SHP77 treated with DMSO at 0.1 percent for 48 hours (cell line): ENCODE measurements at regions not wholly inside any gene's neighbourhood (a gene's known extent, or its start where the extent isn't known, plus 50 kb on each side); places are given as distances from the start of the nearest gene placed in this dataset.
"Not testable (repeated sequence)": the region's sequence is repeated elsewhere in the genome, so short reads cannot be mapped to it uniquely, and the experiment has no call there.

Experiments
- DNase-seq: peaks from one replicate; lab custom pipeline; 2025; lab: John Stamatoyannopoulos, UW

DNA sequence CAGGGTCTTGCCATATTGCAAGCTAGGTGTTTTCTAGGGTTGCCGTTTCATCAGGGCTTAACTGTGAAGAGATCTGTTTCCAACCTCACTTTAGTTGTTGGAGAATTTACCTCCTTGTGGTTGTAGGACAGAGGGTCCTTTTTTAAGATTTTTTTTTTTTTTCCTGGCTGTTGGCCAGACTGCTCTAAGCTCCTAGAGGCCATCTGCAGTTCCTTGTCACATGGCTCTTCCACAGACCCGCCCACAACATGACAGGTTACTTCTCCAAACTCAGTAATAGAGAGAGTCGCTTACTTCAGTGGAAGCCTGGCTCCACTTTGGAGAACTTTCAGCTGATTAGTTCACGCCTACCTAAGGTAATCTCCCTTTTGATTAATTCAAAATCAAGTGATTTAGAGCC lies 543.7 kb downstream of the DMRTA1 start:
- no peak for DNase-seq

DNA sequence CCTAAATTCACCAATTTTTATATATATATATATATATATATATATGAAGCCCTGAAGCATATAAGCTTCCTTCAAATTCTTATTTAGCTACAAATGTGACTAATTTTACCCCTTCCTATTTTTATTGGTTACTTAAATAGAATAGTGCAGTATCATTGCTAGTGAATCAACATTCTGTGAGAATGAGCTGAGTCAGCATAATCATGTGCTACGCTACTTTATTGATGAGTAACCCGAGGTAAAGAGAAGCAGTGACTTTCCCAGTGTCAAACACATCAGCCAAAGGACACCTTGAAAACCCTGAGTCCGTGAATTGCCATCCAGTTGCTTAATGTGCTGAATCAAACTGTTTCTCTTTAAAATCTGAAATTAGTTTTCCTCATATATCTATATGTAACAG lies 546.2 kb downstream of the DMRTA1 start:
- DNase-seq, result no peak

DNA sequence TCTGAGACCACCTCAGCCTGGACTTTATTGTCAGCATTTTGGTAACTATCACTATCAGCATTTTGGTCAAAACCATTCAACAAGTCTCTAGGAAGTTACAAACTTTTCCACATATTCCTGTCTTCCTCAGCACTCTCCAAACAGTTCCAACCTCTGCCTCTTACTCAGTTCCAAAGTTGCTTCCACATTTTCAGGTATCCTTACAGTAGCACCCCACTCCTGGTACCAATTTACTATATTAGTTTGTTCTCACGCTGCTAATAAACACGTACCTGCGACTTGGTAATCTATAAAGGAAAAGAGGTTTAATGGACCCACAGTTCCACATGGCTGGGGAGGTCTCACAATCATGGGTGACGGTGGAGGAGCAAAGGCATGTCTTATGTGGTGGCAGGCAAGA lies 551.3 kb downstream of the DMRTA1 start:
- no peak for DNase-seq

DNA sequence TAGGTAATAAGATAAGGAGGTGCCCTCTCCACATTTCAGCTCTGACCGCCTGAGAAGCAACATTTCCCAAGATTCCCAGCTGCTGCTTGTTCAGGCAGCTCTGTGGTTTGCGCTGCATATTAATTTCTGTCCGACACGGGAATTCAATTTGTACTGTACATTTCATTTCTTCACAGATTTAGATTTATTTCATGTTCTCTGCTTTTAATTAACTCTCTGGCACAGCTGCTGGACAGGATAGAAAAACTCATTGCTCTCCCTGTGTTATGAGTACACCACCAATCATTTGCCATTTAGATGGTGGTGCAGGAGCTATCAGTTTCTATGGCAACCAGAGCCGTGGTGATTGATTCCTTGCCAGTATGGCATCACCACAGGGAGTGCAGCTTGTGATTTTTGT lies 558.5 kb downstream of the DMRTA1 start:
- DNase-seq, result no peak

DNA sequence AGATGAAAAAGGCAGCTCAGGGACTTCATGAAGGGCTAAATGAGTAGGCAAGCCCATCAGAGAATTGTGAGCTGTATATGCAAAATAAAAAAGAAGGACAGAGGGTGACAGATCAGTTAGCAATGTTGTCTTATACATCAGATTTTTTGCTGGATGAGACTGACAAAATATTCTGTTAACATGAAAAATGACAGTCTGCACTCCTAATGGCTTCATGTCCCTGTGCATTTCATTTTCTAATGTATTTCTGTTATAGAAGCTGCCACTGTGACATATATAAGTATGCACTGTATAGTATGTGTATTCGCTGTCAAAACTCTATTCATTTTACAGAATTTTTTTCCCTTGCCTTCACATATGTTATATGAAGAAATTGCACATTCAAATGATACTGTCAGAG lies 559.5 kb downstream of the DMRTA1 start:
- no peak for DNase-seq

DNA sequence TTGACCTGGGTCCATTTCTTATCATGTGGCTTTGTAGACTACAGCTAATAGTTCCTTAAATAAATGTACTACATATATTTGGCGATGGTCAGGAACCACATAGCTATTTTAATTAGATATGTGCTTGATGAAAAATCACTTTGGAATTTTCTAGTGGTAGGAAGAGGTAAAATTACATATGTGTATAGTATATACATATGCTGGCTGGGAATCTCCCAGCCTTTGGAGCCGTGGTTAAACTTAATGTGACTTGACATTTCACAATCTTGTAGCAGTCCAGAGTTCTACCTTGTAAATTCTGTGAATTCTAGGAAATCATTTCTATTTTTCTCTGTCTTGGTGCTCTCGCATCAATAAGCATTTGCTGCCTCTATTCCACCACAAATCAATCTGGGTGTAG lies 565.0 kb downstream of the DMRTA1 start:
- DNase-seq, result no peak

DNA sequence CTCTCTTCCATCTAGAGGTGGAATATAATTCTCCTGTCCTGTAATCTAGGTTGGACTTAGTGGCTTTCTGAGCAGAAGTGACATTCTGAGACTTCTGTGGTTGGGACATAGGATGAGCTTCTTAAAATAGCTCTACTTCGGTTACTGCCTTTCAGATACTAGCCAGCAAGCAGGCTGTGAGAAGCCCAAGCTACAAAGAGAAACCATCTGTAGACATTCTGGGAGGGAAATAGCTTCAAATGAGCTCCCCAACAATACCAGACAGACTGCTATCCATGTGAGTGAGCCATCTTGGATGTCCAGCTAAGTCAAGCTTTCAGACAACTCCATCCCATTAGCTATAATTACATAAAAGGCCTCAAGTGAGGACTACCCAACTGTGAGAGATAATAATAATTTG lies 568.9 kb downstream of the DMRTA1 start:
- no peak for DNase-seq

DNA sequence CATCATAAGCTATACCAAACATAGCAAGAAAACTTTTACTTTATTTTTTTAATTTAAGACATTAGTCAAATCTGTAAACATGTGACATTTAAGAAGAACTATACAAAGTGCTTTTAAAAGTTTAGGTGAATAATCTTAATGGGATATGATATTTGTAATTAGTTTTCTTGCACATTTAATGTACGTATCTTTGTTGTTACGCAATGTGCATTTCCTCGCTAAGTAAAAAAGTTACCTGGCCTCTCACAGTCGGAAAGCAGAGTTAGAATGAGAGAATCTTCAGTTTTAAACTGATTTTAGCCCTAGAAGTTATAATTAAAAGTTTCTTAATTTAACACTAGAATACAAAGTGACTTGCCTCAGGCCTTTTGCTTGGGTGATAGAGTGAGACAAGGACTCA lies 589.8 kb downstream of the DMRTA1 start:
- no peak for DNase-seq

DNA sequence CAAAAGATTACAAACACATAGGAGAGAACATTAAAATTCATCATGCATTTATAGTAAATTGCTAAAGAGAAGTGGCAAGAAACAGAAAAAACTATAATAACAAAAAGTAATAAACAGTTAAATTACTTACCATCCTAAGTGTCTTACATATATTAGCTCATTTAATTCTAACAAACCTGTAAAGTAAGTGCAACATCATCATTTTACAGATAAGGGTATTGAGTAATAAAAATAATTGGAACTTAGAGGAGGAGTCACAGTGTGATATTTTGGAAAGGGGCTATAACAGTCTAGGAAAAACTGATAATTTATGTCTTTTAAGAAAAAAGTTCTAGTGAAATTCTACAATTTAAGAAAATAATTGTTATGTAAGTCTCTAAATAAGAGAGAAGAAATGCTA lies 592.8 kb downstream of the DMRTA1 start:
- no peak for DNase-seq

DNA sequence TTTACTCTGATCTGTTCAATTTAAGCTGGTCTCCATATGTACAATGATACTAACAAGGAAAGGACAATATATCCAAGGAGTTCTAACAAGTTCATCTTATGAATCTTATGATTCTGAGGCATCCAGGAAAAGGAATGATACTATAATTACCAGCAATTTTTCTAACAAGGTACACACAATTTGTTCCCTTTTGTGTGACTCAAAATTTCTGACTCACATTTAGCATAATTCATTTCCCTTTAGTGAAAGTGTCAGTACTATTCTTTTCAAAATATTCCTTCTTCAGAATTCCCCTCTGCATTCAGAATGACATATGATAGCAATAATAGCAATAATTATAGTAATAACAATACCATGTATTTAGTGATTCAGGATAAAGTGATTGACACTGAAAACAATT lies 594.8 kb downstream of the DMRTA1 start:
- DNase-seq, result no peak

DNA sequence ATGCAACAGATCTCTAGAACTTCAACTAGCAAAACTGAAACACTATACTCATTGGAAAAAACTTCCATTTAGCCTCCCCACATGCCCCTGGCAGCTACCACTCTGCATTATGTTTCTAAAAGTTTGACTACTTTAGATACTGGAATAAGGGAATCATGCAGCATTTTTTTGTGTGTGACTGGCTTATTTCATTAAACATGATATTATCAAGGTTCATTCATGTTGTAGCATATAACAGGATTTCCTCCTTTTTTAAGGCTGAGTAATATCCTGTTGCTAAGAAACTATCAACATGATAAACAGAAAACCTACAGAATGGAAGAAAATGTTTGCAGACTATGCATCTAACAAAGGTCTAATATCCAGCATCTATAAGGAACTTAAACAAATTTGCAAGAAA lies 597.9 kb downstream of the DMRTA1 start:
- no peak for DNase-seq

DNA sequence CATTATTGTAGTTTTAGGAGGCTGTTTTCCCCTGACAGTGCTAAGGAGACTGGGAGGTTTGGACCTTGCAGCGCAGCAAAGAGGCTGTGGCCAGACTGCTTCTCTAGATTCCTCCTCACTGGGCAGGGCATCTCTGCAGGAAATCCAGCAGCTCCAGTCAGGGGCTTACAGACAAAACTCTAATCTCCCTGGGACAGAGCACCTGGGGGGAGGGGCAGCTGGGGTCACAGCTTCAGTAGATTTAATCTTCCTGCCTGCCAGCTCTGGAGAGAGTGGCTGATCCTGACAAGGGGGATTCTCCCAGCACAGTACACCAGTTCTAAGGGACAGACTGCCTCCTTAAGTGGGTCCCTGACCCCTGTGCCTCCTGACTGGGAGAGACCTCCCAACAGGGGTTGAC lies 599.4 kb downstream of the DMRTA1 start:
- DNase-seq, result not testable (repeated sequence)

DNA sequence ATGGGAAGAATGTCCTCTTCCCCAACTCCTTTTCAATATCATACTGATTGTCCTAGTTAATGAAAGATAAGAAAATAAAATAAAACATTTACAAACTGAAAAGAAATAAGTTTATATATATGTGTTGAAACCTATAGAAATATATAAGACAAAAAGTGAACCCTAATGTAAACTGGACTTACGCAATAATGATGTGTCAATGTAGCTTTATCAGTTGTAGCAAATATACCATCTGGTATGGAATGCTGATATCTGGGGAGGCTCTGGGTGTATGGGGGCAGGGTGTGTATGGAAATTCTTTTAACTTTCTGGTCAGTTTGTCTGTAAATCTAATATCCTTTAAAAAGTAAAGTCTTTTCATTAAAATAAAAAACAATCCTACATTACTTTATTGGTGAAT lies 603.9 kb downstream of the DMRTA1 start:
- no peak for DNase-seq

DNA sequence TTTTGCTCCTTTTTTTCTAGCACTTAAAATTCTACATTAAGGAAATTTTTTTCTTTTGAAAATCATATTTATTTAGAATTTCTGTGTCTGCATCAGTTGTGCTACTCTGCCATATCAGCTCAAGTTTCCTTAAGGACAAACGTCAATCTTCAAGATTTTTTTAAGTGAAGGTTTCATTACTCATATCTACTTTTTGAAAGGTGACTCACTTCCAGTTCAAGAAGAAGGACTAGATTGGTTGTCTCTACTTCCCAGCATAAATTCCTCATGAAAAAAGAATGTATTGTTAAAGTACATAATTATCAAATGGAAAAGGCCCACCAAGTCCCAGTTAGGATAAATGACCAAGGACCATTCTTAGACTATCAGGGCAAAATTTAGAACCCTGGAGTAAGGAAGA lies 626.5 kb downstream of the DMRTA1 start:
- no peak for DNase-seq

DNA sequence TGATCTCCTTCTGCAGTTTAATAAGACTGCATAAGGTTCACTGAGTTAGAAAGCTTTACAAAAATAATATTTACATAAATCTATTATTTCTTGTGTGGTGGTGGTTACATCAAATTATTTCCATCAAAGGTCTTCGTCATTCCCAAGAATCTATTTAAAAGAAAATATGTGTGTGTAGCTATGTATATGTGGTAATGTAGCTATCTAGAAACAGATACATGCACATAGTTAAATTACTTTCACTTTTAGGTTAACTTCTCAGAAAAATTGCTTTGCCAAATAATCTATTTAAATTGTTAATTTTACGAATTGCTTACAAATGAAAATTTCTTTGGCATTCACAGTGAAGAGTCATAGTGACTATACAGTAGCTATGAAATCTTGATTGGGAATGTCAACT lies 633.2 kb downstream of the DMRTA1 start:
- no peak for DNase-seq

DNA sequence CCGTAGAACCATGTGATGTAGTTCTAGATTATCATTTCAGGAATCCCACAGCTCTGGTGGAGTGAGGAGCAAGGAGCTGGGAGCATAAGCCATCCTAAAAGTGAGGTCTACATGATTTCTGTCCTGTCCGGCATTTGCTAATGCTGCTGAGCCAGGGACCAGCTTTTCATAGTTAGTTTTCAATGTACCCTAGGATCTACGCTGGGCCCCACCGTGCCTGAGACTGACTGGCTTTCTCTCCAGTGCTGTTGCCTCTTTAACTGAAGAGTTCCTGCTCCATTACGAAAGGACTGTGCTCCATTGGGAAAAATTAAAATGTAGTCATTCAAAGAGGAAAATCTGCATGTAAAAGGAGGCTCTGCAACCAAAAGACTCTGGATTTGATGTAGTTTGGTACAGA lies 634.8 kb downstream of the DMRTA1 start:
- DNase-seq, result no peak

DNA sequence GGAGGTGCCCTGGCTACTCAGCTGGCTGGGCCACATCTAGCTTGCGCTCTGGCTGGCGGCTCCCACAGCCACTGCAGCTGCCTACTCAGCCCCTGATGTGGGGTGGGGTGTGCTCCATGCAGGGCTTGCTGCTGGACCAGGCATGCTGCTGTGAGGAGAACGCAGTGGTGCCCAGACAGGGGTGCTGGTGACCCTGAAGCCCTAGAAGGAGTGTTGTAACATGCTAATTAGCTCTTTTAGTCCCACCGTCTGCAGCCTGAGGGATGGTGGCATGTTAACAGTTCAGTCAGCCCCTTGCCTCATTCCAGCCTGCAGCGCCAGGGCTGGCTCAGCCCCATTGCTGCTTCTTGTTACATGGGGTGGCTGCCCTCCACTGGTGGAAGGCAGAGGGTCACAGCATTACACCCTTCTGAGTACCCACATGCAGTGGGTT lies 642.3 kb downstream of the DMRTA1 start:
- DNase-seq, result no peak

DNA sequence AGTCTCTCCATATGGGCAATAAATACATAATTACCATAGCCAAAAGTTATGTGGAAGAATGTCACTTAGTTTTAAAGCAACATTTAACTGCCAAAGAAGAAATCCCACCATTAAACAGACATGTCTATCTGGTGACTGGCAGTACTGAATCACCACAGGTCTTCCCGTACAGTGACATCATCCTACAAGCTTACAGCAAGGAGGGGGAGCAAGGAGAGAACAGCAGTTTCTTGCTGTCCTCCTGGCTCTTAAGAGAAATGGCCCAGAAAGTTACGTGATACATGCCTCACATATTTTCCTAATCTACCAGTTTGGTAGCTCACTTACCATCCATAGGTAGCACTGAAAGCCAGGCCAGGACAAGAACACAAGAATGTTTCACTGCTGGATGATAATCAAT lies 671.0 kb downstream of the DMRTA1 start:
- no peak for DNase-seq

DNA sequence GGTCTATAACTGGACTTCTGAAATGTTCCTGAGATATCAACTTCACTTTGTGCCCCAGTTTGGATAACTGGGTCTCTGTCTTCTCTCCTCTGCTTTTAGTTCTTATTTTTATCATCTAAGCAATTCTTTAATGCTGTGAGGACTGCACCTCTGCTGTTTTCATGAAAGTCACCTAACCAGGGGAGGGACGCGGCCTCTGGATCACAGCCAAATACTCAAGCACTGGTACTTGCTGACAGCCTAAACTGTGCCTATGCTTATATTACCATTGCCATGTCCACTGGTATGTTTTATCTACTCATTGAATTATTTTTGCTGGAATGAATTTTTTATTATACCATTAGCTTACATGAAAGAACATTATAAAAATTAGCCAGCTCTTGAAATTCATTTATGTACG lies 674.0 kb downstream of the DMRTA1 start:
- no peak for DNase-seq

DNA sequence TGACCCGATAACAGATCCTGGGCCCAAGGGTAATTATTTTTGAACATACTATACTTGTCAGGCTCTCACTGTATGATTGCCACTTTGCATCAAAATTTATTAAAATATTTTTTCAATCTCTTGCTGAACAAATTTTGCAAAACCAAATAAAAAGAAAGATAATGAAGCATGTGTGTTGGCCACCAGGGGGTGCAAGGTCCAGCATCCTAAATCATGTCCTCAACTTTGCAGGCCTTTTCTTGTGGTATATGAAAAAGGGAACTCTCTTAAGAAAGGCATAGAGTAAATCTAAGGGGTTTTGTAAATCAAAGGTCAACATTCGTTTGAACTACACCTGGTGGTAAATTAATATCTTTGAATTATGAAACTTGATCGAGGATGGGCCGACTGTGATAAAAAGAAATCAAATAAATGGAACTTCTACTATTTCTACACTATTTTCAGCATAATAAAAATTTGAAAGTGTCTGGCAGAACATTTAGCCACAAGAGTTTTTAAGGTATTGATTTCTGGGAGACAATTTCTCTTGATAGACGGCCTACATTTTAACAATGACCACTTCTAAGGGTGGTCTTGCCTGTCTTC lies 676.5 kb downstream of the DMRTA1 start:
- DNase-seq, result peak; percentile 1

DNA sequence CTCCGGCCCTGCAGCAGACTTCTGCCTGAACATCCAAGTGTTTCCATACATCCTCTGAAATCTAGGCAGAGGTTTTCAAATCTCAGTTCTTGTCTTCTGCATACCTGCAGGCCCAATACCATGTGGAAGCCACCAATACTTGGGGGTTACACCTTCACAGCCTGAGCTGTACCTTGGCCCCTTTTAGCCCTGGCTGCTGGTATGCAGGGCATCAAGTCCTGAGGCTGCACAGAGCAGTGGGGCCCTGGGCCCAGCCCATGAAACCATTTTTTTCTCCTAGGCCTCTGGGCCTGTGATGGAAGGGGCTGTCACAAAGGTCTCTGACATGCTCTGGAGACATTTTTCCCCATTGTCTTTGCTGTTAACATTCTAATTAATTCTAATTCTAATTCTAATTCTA lies 680.6 kb downstream of the ELAVL2 start:
- DNase-seq, result no peak

DNA sequence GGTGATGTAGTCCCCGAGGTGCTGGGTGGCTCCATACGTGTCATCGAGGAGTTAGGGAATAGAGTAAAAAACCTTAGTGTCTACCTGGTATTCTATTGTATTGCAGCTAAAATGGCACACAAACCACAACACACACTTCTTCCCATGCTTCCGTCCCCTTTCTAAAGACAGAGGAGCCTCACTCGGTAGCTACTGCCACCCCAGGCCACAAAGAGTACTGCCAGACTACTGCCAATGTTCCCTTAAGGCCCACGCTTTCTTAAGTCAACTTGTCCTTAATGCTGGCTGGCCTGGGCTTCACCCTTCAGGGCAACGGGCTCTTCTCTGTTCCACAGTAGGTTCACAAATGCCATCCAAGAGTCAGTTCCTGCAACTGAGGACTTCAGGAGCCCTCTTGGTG lies 673.0 kb downstream of the ELAVL2 start:
- no peak for DNase-seq

DNA sequence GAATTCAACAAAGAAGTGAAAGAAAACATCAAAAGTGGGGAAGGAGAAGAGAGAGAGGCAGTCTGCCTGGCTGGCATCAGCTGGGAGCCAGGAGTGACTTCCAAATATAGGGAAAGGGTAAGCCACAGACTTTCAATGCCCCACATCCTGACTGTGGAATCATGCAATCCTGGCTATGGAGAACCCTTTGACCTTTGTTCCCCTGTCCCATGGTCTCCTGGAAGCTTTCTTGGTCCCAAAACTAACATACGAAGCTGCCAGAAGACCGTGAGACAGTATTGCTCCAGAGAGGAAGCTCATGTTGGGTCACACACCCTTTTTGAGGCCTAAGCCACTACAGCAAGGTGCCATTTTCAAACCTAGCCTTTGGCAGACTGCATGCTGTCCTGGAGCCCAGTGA lies 665.5 kb downstream of the ELAVL2 start:
- no peak for DNase-seq

DNA sequence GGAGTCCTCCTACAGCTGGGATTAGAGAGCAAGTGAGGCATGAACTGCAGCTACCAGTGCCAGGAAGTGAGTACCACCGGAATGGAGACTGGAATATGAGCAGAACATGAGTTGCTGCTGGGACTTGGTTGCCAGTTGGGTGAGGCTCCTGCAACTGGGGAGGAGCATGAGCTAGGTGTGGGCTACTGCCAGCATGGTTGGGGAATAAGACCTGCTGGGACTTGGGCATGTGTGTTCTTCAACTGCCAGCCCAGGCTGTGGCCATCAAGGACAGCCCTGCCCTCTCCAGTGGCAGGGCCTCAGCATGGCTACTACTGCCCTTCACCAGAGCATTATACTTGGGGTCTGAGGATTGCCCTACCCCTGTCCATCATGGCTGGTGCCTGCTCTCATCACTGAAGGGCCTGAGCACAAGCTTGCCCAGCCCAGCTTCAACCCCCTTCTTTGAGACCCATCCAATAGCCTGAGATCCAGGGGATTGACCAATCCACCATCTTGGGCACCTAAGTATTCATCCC lies 665.0 kb downstream of the ELAVL2 start:
- DNase-seq, result no peak

DNA sequence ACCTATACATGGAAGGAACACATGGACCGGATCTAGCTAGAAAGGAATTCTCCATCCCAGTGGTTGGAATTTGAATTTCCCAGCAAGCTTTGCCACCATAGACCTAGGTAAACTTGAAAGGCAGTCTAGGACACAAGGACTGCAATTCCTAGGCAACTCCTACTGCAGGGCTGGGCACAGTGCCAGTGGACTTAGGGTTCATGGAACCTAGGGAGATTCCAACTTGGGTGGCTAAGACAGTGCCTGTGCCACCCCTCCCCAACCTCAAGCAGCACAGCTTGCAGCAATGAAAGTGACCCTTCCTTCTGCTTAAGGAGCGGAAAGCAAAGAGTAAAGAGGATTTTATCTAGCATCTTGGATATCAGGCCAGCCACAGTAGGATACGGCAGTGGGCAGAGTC lies 663.3 kb downstream of the ELAVL2 start:
- DNase-seq, result no peak
